ENCODE measurements at regions not wholly inside any gene's neighbourhood (a gene's known extent, or its start where the extent isn't known, plus 50 kb on each side); places are given as distances from the start of the nearest gene placed in this dataset.

- Histone ChIP-seq H3K36me3 (no peaks in the 10 kb centered on the region), H3K27ac (no peak overlapping the region), H3K4me3 (no peak overlapping the region), H3K4me1 (ENCODE audit: insufficient read depth) (peaks cover 3% of the 10 kb centered on the region), H3K27me3 (no peaks in the 10 kb centered on the region), H3K9me3 (no peaks in the 10 kb centered on the region)
- intact Hi-C loops (cut with DNase I): no loop called here
- 37 to 76% (median 38%) methylated on average over 8 of the region's 8 CpGs for WGBS, 3 donors
- DNase-seq: no peak
- TF ChIP-seq EP300 (IDR thresholded peaks at IDR 0.05) (no peak), CTCF (IDR thresholded peaks at IDR 0.05) (no peak), POLR2A (IDR thresholded peaks at IDR 0.05) (no peak)
Measured at GRCh38 chr9:107554636-107555035, 65.1 kb upstream of the KLF4 start.

GRCh38 chr9:107548298-107549142, 59.0 kb upstream of the KLF4 start:
- no peak for TF ChIP-seq EP300 (IDR thresholded peaks at IDR 0.05)
- TF ChIP-seq CTCF (IDR thresholded peaks at IDR 0.05): no peak
- TF ChIP-seq POLR2A (IDR thresholded peaks at IDR 0.05): no peak
- Histone ChIP-seq H3K4me1 (ENCODE audit: insufficient read depth) (peaks cover 8% of the 10 kb centered on the region), H3K27me3 (no peaks in the 10 kb centered on the region), H3K36me3 (no peaks in the 10 kb centered on the region), H3K27ac (no peak overlapping the region), H3K4me3 (no peak overlapping the region), H3K9me3 (no peaks in the 10 kb centered on the region)
- WGBS, 3 donors: 60 to 78% (median 71%) methylated on average over 10 of the region's 10 CpGs
- intact Hi-C loops (cut with DNase I): no loop called here
- peak in 2 of 5 donors; percentile 11 to 69 for DNase-seq

- Histone ChIP-seq H3K27ac (no peak overlapping the region), H3K9me3 (no peaks in the 10 kb centered on the region), H3K4me1 (ENCODE audit: insufficient read depth) (peaks cover 8% of the 10 kb centered on the region), H3K36me3 (no peaks in the 10 kb centered on the region), H3K4me3 (no peak overlapping the region), H3K27me3 (no peaks in the 10 kb centered on the region)
- DNase-seq: peak in 1 of 5 donors; percentile 25
- WGBS, 3 donors: 7 to 10% (median 8%) methylated on average over 3 of the region's 3 CpGs
- intact Hi-C loops (cut with DNase I): loop anchor here in 1 of 4 donors (2.0 kb wide), 1 partner anchor 47 kb away; no protein-coding TSS in a partner anchor
- no peak for TF ChIP-seq CTCF (IDR thresholded peaks at IDR 0.05)
- TF ChIP-seq EP300 (IDR thresholded peaks at IDR 0.05): no peak
- TF ChIP-seq POLR2A (IDR thresholded peaks at IDR 0.05): no peak
Measured at GRCh38 chr9:107547772-107548297, 58.3 kb upstream of the KLF4 start.

- Histone ChIP-seq H3K4me1 (ENCODE audit: insufficient read depth) (peaks cover 8% of the 10 kb centered on the region), H3K9me3 (no peaks in the 10 kb centered on the region), H3K4me3 (no peak overlapping the region), H3K27me3 (no peaks in the 10 kb centered on the region), H3K36me3 (no peaks in the 10 kb centered on the region), H3K27ac (no peak overlapping the region)
- 92 to 98% (median 93%) methylated on average over 2 of the region's 2 CpGs for WGBS, 3 donors
- DNase-seq: no peak
- no peak for TF ChIP-seq POLR2A (IDR thresholded peaks at IDR 0.05)
- no peak for TF ChIP-seq EP300 (IDR thresholded peaks at IDR 0.05)
- TF ChIP-seq CTCF (IDR thresholded peaks at IDR 0.05): no peak
- intact Hi-C loops (cut with DNase I): loop anchor here in 1 of 4 donors (2.0 kb wide), 1 partner anchor 47 kb away; no protein-coding TSS in a partner anchor
Measured at GRCh38 chr9:107547303-107547702, 57.7 kb upstream of the KLF4 start.
